ENCODE measurements at regions not wholly inside any gene's neighbourhood (a gene's known extent, or its start where the extent isn't known, plus 50 kb on each side); places are given as distances from the start of the nearest gene placed in this dataset.
"Not testable (repeated sequence)": the region's sequence is repeated elsewhere in the genome, so short reads cannot be mapped to it uniquely, and the experiment has no call there.

DNA sequence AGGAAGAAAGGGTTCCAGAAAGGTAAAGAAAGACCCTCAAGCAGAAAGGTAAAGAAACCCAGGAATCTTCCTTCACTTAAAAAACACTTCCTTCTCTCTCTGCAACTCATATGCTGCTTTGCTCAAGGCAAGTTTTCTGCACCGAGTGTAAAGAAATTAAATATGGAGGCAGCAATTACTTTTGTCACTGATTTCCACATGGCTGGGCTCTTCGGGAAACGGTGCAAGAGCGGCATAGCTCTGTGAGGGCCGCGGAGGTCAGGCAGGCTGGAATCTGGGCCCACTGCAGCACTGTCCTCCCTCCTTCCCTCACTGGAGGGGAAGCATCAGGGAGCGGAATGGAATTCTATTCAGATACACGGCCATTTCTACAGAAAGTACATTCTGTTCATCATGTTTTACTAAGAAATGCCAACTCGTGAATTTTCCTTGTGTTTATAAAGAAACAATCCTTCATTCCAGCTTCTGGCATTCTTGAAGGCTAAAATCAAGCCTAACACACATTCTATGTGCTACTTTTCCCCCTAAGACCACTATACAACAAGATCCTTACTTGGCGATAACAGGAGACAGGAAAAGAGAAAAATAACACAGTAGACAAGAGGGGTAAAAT, 212.2 kb downstream of the SIPA1L2 start:
- Histone ChIP-seq H3K27me3 (no peaks in the 10 kb centered on the region), H3K36me3 (peaks cover 48% of the 10 kb centered on the region), H3K27ac (no peak overlapping the region), H3K9me3 (no peaks in the 10 kb centered on the region), H3K4me3 (no peak overlapping the region), H3K4me1 (no peaks in the 10 kb centered on the region)
- no peak for DNase-seq (ENCODE audit: low spot score)
- TF ChIP-seq, protein P1, sequence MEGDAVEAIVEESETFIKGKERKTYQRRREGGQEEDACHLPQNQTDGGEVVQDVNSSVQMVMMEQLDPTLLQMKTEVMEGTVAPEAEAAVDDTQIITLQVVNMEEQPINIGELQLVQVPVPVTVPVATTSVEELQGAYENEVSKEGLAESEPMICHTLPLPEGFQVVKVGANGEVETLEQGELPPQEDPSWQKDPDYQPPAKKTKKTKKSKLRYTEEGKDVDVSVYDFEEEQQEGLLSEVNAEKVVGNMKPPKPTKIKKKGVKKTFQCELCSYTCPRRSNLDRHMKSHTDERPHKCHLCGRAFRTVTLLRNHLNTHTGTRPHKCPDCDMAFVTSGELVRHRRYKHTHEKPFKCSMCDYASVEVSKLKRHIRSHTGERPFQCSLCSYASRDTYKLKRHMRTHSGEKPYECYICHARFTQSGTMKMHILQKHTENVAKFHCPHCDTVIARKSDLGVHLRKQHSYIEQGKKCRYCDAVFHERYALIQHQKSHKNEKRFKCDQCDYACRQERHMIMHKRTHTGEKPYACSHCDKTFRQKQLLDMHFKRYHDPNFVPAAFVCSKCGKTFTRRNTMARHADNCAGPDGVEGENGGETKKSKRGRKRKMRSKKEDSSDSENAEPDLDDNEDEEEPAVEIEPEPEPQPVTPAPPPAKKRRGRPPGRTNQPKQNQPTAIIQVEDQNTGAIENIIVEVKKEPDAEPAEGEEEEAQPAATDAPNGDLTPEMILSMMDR (IDR thresholded peaks at IDR 0.05) = no peak

DNA sequence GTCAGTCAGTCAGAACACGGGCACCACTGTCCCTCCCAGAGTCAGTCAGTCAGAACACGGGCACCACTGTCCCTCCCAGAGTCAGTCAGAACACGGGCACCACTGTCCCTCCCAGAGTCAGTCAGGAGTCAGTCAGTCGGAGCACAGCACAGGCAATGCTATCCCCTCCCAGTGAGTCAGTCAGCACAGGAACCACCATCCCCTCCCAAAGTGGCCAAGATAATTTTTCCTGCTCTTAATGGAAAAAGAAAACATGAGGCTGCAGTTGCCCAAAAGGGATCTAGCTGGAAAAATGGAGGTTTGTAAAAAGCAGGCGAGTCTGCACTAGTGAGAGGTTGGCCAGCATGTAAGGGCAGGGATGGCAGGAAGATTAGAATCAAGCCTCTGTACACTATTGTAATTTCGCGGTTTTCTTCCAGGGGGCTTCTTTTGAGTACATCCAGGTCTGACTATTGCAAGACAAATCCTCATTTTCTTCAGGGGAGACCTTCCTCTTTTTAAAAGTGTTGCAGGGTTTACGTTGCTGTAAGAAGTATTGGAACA, 213.8 kb downstream of the SIPA1L2 start:
- TF ChIP-seq, protein P1 (IDR thresholded peaks at IDR 0.05) = no peak
- no peak for DNase-seq (ENCODE audit: low spot score)
- H3K27ac ChIP-seq = no peak overlapping the region
- no peak overlapping the region for H3K4me3 ChIP-seq
- H3K27me3 ChIP-seq = no peaks in the 10 kb centered on the region
- H3K9me3 ChIP-seq = no peaks in the 10 kb centered on the region
- H3K4me1 ChIP-seq = no peaks in the 10 kb centered on the region
- H3K36me3 ChIP-seq = peaks cover 51% of the 10 kb centered on the region

DNA sequence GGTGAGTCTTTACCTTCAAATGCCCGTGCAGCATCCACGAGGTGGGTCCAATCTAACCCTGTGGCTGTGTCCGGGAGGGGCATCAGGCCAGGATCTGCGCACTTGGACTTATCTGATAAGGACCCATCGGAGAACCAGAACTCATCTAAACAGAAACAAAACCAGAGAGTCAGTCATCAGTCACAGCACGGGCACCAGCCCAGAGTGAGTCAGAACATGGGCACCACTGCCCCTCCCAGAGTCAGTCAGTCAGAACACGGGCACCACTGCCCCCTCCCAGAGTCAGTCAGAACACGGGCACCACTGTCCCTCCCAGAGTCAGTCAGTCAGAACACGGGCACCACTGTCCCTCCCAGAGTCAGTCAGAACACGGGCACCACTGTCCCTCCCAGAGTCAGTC, 214.5 kb downstream of the SIPA1L2 start:
- DNase-seq (ENCODE audit: low spot score); H3K9me3 ChIP-seq; H3K4me3 ChIP-seq; H3K27ac ChIP-seq; H3K4me1 ChIP-seq; H3K27me3 ChIP-seq: not testable (repeated sequence)
- H3K36me3 ChIP-seq = peaks cover 51% of the 10 kb centered on the region

DNA sequence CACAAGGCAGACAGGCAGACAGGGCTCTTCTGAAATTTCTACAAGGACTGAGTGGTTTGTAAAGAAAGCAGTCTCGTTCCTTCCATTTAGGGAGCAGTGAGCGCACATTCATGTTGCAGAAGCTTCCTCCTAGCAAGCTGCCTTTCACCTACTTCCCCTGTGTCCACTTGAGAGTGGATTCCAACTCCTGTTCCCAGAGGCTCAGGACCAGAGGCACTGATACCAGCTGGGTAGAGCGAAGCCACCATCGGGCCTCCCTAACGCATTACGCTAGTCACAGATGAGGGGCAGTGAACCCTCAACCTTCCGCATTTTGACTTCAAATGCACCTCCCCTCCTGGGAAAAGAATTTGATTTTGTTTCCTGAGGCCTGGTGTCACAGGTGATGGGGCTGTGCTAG, 215.8 kb downstream of the SIPA1L2 start:
- H3K27me3 ChIP-seq = no peaks in the 10 kb centered on the region
- H3K4me3 ChIP-seq = no peak overlapping the region
- no peak for DNase-seq (ENCODE audit: low spot score)
- H3K9me3 ChIP-seq = peaks cover 0 to 13% of the 10 kb centered on the region in 2 donors
- H3K36me3 ChIP-seq = peaks cover 40% of the 10 kb centered on the region
- H3K27ac ChIP-seq = no peak overlapping the region
- TF ChIP-seq, protein P1 (IDR thresholded peaks at IDR 0.05) = no peak
- no peaks in the 10 kb centered on the region for H3K4me1 ChIP-seq

DNA sequence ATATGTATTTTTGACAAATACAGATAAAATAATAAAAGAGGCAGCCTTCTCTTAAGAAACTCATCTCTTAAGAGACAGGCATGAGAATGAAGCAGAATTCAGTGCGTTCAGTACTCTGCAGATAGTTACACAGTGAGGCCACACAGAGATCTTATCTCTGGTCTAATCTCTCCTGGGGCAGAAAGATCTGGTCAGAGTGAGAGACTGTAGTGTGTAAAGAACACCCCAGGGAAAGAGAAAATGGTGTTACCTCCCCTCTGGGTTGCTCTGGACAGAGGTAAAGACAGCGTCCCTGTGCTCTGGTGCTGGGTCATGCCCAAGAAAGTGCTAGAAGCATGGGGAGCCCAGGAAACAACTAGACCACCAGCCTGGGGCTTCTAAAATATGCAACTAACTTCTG, 216.3 kb downstream of the SIPA1L2 start:
- H3K9me3 ChIP-seq = peaks cover 0 to 13% of the 10 kb centered on the region in 2 donors
- no peaks in the 10 kb centered on the region for H3K27me3 ChIP-seq
- H3K36me3 ChIP-seq = peaks cover 36% of the 10 kb centered on the region
- H3K4me1 ChIP-seq = no peaks in the 10 kb centered on the region
- TF ChIP-seq, protein P1 (IDR thresholded peaks at IDR 0.05) = no peak
- H3K4me3 ChIP-seq = no peak overlapping the region
- no peak overlapping the region for H3K27ac ChIP-seq
- no peak for DNase-seq (ENCODE audit: low spot score)

DNA sequence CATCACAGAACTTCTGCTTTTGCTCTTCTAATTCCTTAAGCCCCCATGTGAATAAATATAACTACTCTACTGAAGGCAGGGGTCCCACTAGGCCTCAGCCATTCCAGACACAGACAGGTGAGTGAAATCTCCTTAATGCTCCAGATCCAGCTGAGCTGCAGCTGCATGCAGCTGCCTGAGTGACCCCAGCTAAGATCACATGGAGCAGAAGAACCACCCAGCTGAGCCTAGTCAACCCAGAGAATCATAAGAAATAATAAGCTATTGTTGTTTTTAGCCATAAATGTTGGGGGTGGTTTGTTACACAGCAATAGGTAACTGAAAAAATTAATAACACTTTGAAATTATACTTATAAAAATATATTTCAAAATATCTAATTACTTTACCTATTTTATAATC, 220.3 kb downstream of the SIPA1L2 start:
- Histone ChIP-seq H3K9me3 (peaks cover 0 to 13% of the 10 kb centered on the region in 2 donors), H3K4me3 (no peak overlapping the region), H3K27me3 (no peaks in the 10 kb centered on the region), H3K36me3 (peaks cover 21% of the 10 kb centered on the region), H3K27ac (no peak overlapping the region), H3K4me1 (no peaks in the 10 kb centered on the region)
- DNase-seq (ENCODE audit: low spot score) = no peak
- TF ChIP-seq, protein P1 (IDR thresholded peaks at IDR 0.05) = no peak

Data from right atrium auricular region (tissue), 2 donors.